ENCODE measurements at regions not wholly inside any gene's neighbourhood (a gene's known extent, or its start where the extent isn't known, plus 50 kb on each side); places are given as distances from the start of the nearest gene placed in this dataset.
A peak's percentile ranks its signal among the peaks of the same experiment; 100 is the strongest.

DNA sequence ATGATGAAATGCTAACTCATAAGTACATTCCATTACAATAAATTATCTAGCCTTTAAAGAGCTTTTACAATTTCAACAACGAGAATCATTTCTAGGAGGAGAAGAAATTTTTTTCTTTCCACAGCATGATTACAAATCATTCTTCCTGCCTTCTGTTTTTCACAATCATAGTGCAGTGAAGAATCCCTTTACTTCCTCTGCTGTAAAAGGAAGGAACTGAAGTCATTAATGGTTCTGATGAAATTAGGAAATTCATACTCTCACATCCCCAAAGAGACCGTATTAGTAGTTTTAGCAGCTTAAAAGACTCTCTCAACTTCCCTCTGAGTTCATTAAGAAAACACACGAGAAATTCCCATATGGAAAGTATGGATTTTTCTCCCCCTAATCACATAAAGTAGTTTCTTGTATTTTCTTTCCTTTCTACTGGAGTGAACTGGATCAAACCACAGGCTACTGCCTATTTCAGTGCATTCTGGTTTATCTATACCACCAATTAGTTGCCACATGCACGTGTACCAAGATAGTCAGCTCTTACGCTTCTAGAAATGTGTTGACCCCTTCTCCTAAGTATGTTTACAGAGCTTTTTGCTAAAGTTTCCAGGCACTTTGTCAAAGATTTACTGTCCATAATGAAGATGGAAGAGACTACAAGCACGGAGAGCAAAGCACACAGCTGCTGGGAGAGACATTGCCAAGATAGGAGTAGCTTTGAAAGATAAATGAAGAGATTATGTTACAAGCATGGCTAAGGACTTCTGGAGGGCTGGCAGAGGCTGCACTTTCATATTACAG is 58.9 kb upstream of the KITLG start (continued):
- TF ChIP-seq, protein P1, sequence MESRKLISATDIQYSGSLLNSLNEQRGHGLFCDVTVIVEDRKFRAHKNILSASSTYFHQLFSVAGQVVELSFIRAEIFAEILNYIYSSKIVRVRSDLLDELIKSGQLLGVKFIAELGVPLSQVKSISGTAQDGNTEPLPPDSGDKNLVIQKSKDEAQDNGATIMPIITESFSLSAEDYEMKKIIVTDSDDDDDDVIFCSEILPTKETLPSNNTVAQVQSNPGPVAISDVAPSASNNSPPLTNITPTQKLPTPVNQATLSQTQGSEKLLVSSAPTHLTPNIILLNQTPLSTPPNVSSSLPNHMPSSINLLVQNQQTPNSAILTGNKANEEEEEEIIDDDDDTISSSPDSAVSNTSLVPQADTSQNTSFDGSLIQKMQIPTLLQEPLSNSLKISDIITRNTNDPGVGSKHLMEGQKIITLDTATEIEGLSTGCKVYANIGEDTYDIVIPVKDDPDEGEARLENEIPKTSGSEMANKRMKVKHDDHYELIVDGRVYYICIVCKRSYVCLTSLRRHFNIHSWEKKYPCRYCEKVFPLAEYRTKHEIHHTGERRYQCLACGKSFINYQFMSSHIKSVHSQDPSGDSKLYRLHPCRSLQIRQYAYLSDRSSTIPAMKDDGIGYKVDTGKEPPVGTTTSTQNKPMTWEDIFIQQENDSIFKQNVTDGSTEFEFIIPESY (IDR thresholded peaks at IDR 0.05; ENCODE audit: borderline replicate concordance, low read depth): no peak
- TF ChIP-seq GATA2 (CRISPR knock-in tag; IDR thresholded peaks at IDR 0.05): 0 out of 2 replicates have a peak, but pooled peaks have one; percentile 46
- no peak for TF ChIP-seq FOSL2 (IDR thresholded peaks at IDR 0.05; ENCODE audit: borderline replicate concordance, low read depth)
- no peak for TF ChIP-seq RXRA (IDR thresholded peaks at IDR 0.05; ENCODE audit: borderline replicate concordance, low read depth)
- TF ChIP-seq, protein P2, sequence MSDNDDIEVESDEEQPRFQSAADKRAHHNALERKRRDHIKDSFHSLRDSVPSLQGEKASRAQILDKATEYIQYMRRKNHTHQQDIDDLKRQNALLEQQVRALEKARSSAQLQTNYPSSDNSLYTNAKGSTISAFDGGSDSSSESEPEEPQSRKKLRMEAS (IDR thresholded peaks at IDR 0.05; ENCODE audit: low read depth): no peak
- no peak for TF ChIP-seq MXI1 (IDR thresholded peaks at IDR 0.05; ENCODE audit: low read depth, low read length)
- TF ChIP-seq RAD21 (IDR thresholded peaks at IDR 0.05; ENCODE audit: low read length): no peak
- TF ChIP-seq, protein P3, sequence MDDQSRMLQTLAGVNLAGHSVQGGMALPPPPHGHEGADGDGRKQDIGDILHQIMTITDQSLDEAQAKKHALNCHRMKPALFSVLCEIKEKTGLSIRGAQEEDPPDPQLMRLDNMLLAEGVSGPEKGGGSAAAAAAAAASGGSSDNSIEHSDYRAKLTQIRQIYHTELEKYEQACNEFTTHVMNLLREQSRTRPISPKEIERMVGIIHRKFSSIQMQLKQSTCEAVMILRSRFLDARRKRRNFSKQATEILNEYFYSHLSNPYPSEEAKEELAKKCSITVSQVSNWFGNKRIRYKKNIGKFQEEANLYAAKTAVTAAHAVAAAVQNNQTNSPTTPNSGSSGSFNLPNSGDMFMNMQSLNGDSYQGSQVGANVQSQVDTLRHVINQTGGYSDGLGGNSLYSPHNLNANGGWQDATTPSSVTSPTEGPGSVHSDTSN (IDR thresholded peaks at IDR 0.05): peak; percentile 37

DNA sequence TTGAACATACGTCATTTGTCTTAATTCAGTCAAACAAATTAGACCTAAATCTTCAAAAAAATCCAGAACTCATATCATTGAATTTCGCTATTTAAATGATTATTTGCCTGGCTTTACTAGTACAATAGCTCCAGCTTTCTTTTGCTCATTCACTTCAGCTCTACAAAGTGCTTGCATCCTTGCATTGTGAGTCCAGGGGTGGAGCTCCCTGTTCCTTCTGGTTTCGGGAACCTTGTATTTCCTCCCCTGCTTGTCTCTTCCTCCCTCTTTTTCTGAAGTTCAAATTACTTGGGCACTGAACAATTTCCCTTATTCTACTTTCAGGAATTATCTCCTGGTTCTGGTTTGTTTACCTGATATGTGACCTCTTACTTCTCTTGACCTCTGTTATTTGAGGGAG is 58.1 kb upstream of the KITLG start:
- no peak for DNase-seq
- Histone ChIP-seq H3K9ac (no peak overlapping the region), H3K4me3 (ENCODE audit: low read depth in 2 of 2, low read length in 1 of 2) (no peak overlapping the region), H3K4me1 (ENCODE audit: control insufficient read depth in 1 of 2, insufficient read depth in 2 of 2, low read depth in 1 of 2, low read length in 1 of 2) (peaks cover 2 to 19% of the 10 kb centered on the region in 2 experiments; a peak in 2 of 4 replicates), H2AFZ (ENCODE audit: low read depth) (peak overlapping the region; percentile 57), H3K36me3 (replicated peaks in 1 of 2; ENCODE audit: control insufficient read depth in 1 of 2, insufficient read depth in 2 of 2, low read length in 1 of 2) (no peaks in the 10 kb centered on the region), H3K79me2 (ENCODE audit: insufficient read depth) (no peaks in the 10 kb centered on the region), H3K4me2 (no peak overlapping the region), H3K9me3 (no peaks in the 10 kb centered on the region), H3K9me2 (no peaks in the 10 kb centered on the region), H3F3A (replicated peaks; ENCODE audit: insufficient read depth) (no peaks in the 10 kb centered on the region), H4K20me1 (ENCODE audit: insufficient read depth) (no peaks in the 10 kb centered on the region), H3K27ac (ENCODE audit: low read depth in 2 of 2, low read length in 1 of 2) (no peak overlapping the region), H3K27me3 (ENCODE audit: insufficient read depth) (no peaks in the 10 kb centered on the region)
- TF ChIP-seq EZH2phosphoT487 (IDR thresholded peaks at IDR 0.05; ENCODE audit: borderline replicate concordance, low read depth) (no peak), JUND (IDR thresholded peaks at IDR 0.05) (no peak), TAF1 (IDR thresholded peaks at IDR 0.05; ENCODE audit: borderline replicate concordance, low read depth, low read length) (no peak)
- TF ChIP-seq, protein P1 (IDR thresholded peaks at IDR 0.05; ENCODE audit: borderline replicate concordance, low read depth): no peak
- ChIA-PET CTCF (interaction anchor here (1.0 to 1.8 kb wide), 2 partner anchors 9 to 355 kb away, joined by 3 to 7 read pairs; no protein-coding TSS in a partner anchor), POLR2A (no interaction called here)
- 87% methylated on average over 3 of the region's 3 CpGs for WGBS (ENCODE audit: low lambda C conversion rate)
